CD8-positive, alpha-beta memory T cell (primary cell): ENCODE measurements at regions not wholly inside any gene's neighbourhood (a gene's known extent, or its start where the extent isn't known, plus 50 kb on each side); places are given as distances from the start of the nearest gene placed in this dataset.

Source experiments
- CTCF ChIA-PET: fragments of 350-600 bp; sonication (Branson Sonifier 250); formaldehyde crosslinking; loops from one replicate; lab custom pipeline; 2021; ENCODE audit warnings: antibody characterized with exemption; lab: Charles Lee
- POLR2A ChIA-PET: fragments of 350-600 bp; sonication (Branson Sonifier 250); formaldehyde crosslinking; loops from one replicate; lab custom pipeline; 2021; ENCODE audit warnings: antibody characterized with exemption; lab: Charles Lee
- DNase-seq, 5 donors: peaks; one replicate each; pipeline versions ENCODE4 v3.0.0 to v3.0.0-alpha.2; 2020 to 2022; ENCODE audit warnings: mixed read lengths in 1 of 5
- H3K27ac ChIP-seq: one replicate; pipeline ENCODE4 v1.7.0; 2013; ENCODE audit warnings: low read depth, mild to moderate bottlenecking, low read length, moderate library complexity
- H3K27me3 ChIP-seq: 2 replicates; pipeline ENCODE4 v1.7.0; 2013; ENCODE audit warnings: low read length, mild to moderate bottlenecking; ENCODE audit not compliant: insufficient read depth, poor library complexity, severe bottlenecking
- H3K36me3 ChIP-seq: 2 replicates; pipeline ENCODE4 v1.7.0; 2013; ENCODE audit warnings: mild to moderate bottlenecking, low read length, moderate library complexity; ENCODE audit not compliant: insufficient read depth
- H3K4me1 ChIP-seq: 2 replicates; pipeline ENCODE4 v1.7.0; 2013; ENCODE audit warnings: mild to moderate bottlenecking, low read length, moderate library complexity; ENCODE audit not compliant: insufficient read depth
- H3K4me3 ChIP-seq: 2 replicates; pipeline ENCODE4 v1.7.0; 2013; ENCODE audit warnings: mild to moderate bottlenecking, low read length
- H3K9me3 ChIP-seq: 2 replicates; pipeline ENCODE4 v1.7.0; 2013; ENCODE audit warnings: mild to moderate bottlenecking, low read length
- H3K27ac Mint-ChIP-seq, 8 donors: one replicate each; pipeline ENCODE4 v1.8.0; 2020 to 2021; ENCODE audit warnings: mixed read lengths in 8 of 8, mild to moderate bottlenecking in 6 of 8, inconsistent platforms in 3 of 8, moderate library complexity in 3 of 8
- H3K27me3 Mint-ChIP-seq, 2 donors: one replicate each; pipeline ENCODE4 v1.8.0; 2020 to 2021; ENCODE audit warnings: mixed read lengths in 2 of 2, mild to moderate bottlenecking in 1 of 2, moderate library complexity in 1 of 2
- H3K36me3 Mint-ChIP-seq, 3 donors: one replicate each; pipeline ENCODE4 v1.8.0; 2020 to 2021; ENCODE audit warnings: mixed read lengths in 3 of 3, inconsistent platforms in 1 of 3, mild to moderate bottlenecking in 1 of 3
- H3K4me1 Mint-ChIP-seq, 3 donors: one replicate each; pipeline ENCODE4 v1.8.0; 2020 to 2021; ENCODE audit warnings: mixed read lengths in 3 of 3, inconsistent platforms in 1 of 3, mild to moderate bottlenecking in 1 of 3
- H3K4me3 Mint-ChIP-seq, 7 donors: one replicate each; pipeline ENCODE4 v1.8.0; 2020 to 2021; ENCODE audit warnings: mixed read lengths in 7 of 7, mild to moderate bottlenecking in 6 of 7, moderate library complexity in 4 of 7, inconsistent platforms in 2 of 7
- H3K9me3 Mint-ChIP-seq, 5 donors: one replicate each; pipeline ENCODE4 v1.8.0; 2020 to 2022; ENCODE audit warnings: mixed read lengths in 5 of 5, mild to moderate bottlenecking in 3 of 5, moderate library complexity in 2 of 5, inconsistent platforms in 1 of 5

- DNase-seq = no peak
- ChIA-PET CTCF (no interaction called here), POLR2A (no interaction called here)
- Mint-ChIP-seq H3K27me3 (peaks cover 0 to 5% of the 10 kb centered on the region in 2 donors), H3K9me3 (peaks cover 0 to 9% (median 4%) of the 10 kb centered on the region in 5 donors), H3K36me3 (no peaks in the 10 kb centered on the region), H3K4me3 (no peak overlapping the region), H3K4me1 (no peaks in the 10 kb centered on the region), H3K27ac (no peak overlapping the region)
- Histone ChIP-seq H3K36me3 (no peaks in the 10 kb centered on the region), H3K4me3 (no peak overlapping the region), H3K27me3 (no peaks in the 10 kb centered on the region), H3K4me1 (no peaks in the 10 kb centered on the region), H3K9me3 (no peaks in the 10 kb centered on the region), H3K27ac (no peak overlapping the region)
Measured at GRCh38 chr14:87579036-87579435, 413.9 kb downstream of the GALC start.

DNA sequence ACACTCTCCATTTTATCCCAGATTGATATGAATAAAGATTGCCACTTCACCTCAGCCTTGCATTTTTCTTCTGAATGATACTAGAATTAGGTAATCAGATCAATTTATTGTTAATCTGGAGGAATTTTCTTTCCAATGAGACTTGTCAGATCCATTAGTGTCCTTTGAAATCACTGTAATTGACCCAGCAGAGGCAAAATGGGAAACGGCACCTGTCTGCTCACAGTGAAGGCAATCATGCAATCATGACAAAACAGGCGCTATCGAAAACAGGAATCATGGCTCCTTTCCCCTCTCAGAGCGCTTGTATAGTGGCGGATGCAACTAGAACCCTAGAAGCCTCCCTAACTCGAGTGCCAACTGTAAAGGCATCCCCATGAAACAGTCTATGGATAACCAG lies 417.6 kb downstream of the GALC start:
- H3K36me3 ChIP-seq = no peaks in the 10 kb centered on the region
- H3K27me3 ChIP-seq = no peaks in the 10 kb centered on the region
- Mint-ChIP-seq H3K27me3 (peaks cover 0 to 3% of the 10 kb centered on the region in 2 donors), H3K27ac (peak overlapping the region in 1 of 8 donors; percentile 22), H3K4me3 (no peak overlapping the region), H3K36me3 (no peaks in the 10 kb centered on the region), H3K9me3 (peaks cover 0 to 9% (median 5%) of the 10 kb centered on the region in 5 donors), H3K4me1 (no peaks in the 10 kb centered on the region)
- no peaks in the 10 kb centered on the region for H3K9me3 ChIP-seq
- no peak for DNase-seq
- POLR2A ChIA-PET = no interaction called here
- CTCF ChIA-PET = no interaction called here
- no peak overlapping the region for H3K4me3 ChIP-seq
- no peaks in the 10 kb centered on the region for H3K4me1 ChIP-seq
- H3K27ac ChIP-seq = no peak overlapping the region

DNA sequence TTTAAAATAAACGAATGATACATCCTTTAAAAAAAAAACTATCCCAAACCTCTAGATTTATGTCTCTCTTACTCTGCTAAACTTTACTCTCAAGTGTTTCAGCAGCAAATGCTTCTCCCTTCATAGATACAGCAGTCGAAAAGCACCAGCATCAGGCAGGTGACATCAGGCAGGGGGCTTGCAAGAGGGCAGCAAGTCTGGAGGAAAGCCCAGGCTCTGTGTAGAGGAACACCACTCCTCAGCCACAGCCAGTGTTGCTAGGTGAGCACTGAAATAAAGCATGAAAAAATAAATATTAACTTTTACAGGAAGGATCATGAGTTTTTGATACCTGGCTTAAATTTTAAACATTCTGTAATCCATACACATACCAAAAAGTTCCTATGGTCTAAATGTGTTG lies 419.4 kb downstream of the GALC start:
- Histone ChIP-seq H3K36me3 (no peaks in the 10 kb centered on the region), H3K4me3 (no peak overlapping the region), H3K9me3 (no peaks in the 10 kb centered on the region), H3K27ac (no peak overlapping the region), H3K4me1 (no peaks in the 10 kb centered on the region), H3K27me3 (no peaks in the 10 kb centered on the region)
- DNase-seq = no peak
- Mint-ChIP-seq H3K9me3 (peaks cover 0 to 9% (median 5%) of the 10 kb centered on the region in 5 donors), H3K36me3 (no peaks in the 10 kb centered on the region), H3K27me3 (peaks cover 0 to 3% of the 10 kb centered on the region in 2 donors), H3K4me1 (no peaks in the 10 kb centered on the region), H3K4me3 (no peak overlapping the region), H3K27ac (no peak overlapping the region)
- ChIA-PET CTCF (no interaction called here), POLR2A (no interaction called here)

GRCh38 chr14:87567618-87568295 lies 425.2 kb downstream of the GALC start:
- no peak overlapping the region for H3K4me3 ChIP-seq
- no peaks in the 10 kb centered on the region for H3K4me1 ChIP-seq
- no peaks in the 10 kb centered on the region for H3K36me3 ChIP-seq
- no peaks in the 10 kb centered on the region for H3K27me3 Mint-ChIP-seq
- peaks cover 0 to 10% (median 4%) of the 10 kb centered on the region in 5 donors for H3K9me3 Mint-ChIP-seq
- no peak for DNase-seq
- H3K36me3 Mint-ChIP-seq = no peaks in the 10 kb centered on the region
- CTCF ChIA-PET = no interaction called here
- H3K4me3 Mint-ChIP-seq = no peak overlapping the region
- H3K27ac Mint-ChIP-seq = no peak overlapping the region
- POLR2A ChIA-PET = no interaction called here
- H3K27me3 ChIP-seq = no peaks in the 10 kb centered on the region
- H3K27ac ChIP-seq = no peak overlapping the region
- no peaks in the 10 kb centered on the region for H3K4me1 Mint-ChIP-seq
- no peaks in the 10 kb centered on the region for H3K9me3 ChIP-seq

DNA sequence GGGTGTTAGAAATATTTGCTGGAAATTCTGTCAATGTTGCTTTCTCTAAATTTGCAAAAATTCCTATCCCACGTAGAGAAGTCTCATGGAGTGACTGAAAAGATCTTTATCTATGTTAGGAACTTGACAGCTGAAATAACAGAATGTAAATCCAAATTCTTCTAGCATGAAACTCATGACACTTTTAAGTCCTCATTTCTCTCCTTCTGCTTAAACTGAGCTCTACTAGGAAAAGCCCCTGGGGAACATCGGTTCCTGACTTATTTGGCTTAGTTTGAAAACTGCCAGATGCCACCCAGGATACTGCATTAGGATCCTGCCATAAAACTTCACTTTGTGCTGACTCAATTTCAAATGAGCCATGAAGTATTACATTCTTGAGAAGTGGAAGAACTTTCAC lies 426.0 kb downstream of the GALC start:
- ChIA-PET POLR2A (no interaction called here), CTCF (no interaction called here)
- Mint-ChIP-seq H3K36me3 (no peaks in the 10 kb centered on the region), H3K27me3 (no peaks in the 10 kb centered on the region), H3K9me3 (peaks cover 0 to 14% (median 4%) of the 10 kb centered on the region in 5 donors), H3K4me1 (no peaks in the 10 kb centered on the region), H3K27ac (no peak overlapping the region), H3K4me3 (no peak overlapping the region)
- H3K36me3 ChIP-seq = no peaks in the 10 kb centered on the region
- DNase-seq = no peak
- H3K4me3 ChIP-seq = no peak overlapping the region
- H3K4me1 ChIP-seq = no peaks in the 10 kb centered on the region
- no peaks in the 10 kb centered on the region for H3K9me3 ChIP-seq
- H3K27me3 ChIP-seq = no peaks in the 10 kb centered on the region
- H3K27ac ChIP-seq = no peak overlapping the region

GRCh38 chr14:87547536-87547935 lies 445.4 kb downstream of the GALC start:
- DNase-seq = no peak
- Mint-ChIP-seq H3K27ac (no peak overlapping the region), H3K27me3 (no peaks in the 10 kb centered on the region), H3K4me1 (no peaks in the 10 kb centered on the region), H3K36me3 (no peaks in the 10 kb centered on the region), H3K9me3 (peaks cover 0 to 12% (median 11%) of the 10 kb centered on the region in 5 donors), H3K4me3 (no peak overlapping the region)
- ChIA-PET CTCF (no interaction called here), POLR2A (no interaction called here)
- Histone ChIP-seq H3K36me3 (no peaks in the 10 kb centered on the region), H3K4me1 (no peaks in the 10 kb centered on the region), H3K27me3 (no peaks in the 10 kb centered on the region), H3K27ac (no peak overlapping the region), H3K4me3 (no peak overlapping the region), H3K9me3 (no peaks in the 10 kb centered on the region)

DNA sequence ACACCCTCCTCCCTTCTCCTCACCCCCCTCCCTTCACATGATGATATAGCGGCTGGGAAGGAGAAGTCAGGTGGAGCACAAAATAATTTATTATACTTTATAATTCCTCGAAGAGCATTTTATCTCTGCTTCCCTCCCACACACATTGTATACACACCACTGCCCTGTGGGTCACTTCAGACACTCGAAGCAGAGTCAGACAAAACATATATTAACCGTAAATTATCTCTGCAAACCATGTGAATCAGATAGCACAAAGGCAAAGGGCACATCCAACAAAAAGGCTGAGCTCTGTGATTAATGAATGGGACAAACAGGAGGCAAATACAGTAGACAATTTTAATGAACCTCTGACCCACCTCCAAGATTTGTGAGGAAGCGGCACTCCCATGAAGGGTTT lies 450.7 kb downstream of the GALC start:
- ChIA-PET CTCF (no interaction called here), POLR2A (no interaction called here)
- Mint-ChIP-seq H3K27ac (no peak overlapping the region), H3K4me3 (no peak overlapping the region), H3K36me3 (no peaks in the 10 kb centered on the region), H3K9me3 (peaks cover 0 to 6% (median 3%) of the 10 kb centered on the region in 5 donors), H3K27me3 (no peaks in the 10 kb centered on the region), H3K4me1 (no peaks in the 10 kb centered on the region)
- no peaks in the 10 kb centered on the region for H3K4me1 ChIP-seq
- H3K27ac ChIP-seq = no peak overlapping the region
- H3K4me3 ChIP-seq = no peak overlapping the region
- DNase-seq = no peak
- H3K27me3 ChIP-seq = no peaks in the 10 kb centered on the region
- H3K9me3 ChIP-seq = no peaks in the 10 kb centered on the region
- H3K36me3 ChIP-seq = no peaks in the 10 kb centered on the region

- no peaks in the 10 kb centered on the region for H3K4me1 ChIP-seq
- no peaks in the 10 kb centered on the region for H3K27me3 ChIP-seq
- DNase-seq = no peak
- no peaks in the 10 kb centered on the region for H3K9me3 ChIP-seq
- Mint-ChIP-seq H3K9me3 (peaks cover 0 to 8% (median 3%) of the 10 kb centered on the region in 5 donors), H3K27me3 (no peaks in the 10 kb centered on the region), H3K4me3 (no peak overlapping the region), H3K36me3 (no peaks in the 10 kb centered on the region), H3K4me1 (no peaks in the 10 kb centered on the region), H3K27ac (no peak overlapping the region)
- no peaks in the 10 kb centered on the region for H3K36me3 ChIP-seq
- ChIA-PET CTCF (no interaction called here), POLR2A (no interaction called here)
- no peak overlapping the region for H3K27ac ChIP-seq
- H3K4me3 ChIP-seq = no peak overlapping the region
Measured at GRCh38 chr14:87540339-87540738, 452.6 kb downstream of the GALC start.
